Chondrocyte (in vitro differentiated cells): ENCODE measurements at regions not wholly inside any gene's neighbourhood (a gene's known extent, or its start where the extent isn't known, plus 50 kb on each side); places are given as distances from the start of the nearest gene placed in this dataset.

Experiments used
- DNase-seq: peaks from one replicate; pipeline ENCODE4 v3.0.0; 2021; ENCODE audit warnings: mixed read lengths, low spot score
- H3K27ac Mint-ChIP-seq: one replicate; pipeline ENCODE4 v1.8.0; 2021; ENCODE audit warnings: mild to moderate bottlenecking, moderate library complexity, mixed read lengths; ENCODE audit not compliant: unreplicated experiment
- H3K27me3 Mint-ChIP-seq: 2 replicates; pipeline ENCODE4 v1.8.0; 2021; ENCODE audit warnings: low read depth, mixed read lengths
- H3K36me3 Mint-ChIP-seq: 2 replicates; pipeline ENCODE4 v1.8.0; 2021; ENCODE audit warnings: low read depth, mixed read lengths
- H3K4me1 Mint-ChIP-seq: 2 replicates; pipeline ENCODE4 v1.8.0; 2021; ENCODE audit warnings: low read depth, mild to moderate bottlenecking, mixed read lengths
- H3K4me3 Mint-ChIP-seq: one replicate; pipeline ENCODE4 v1.8.0; 2021; ENCODE audit warnings: mild to moderate bottlenecking, moderate library complexity, mixed read lengths; ENCODE audit not compliant: unreplicated experiment
- H3K9me3 Mint-ChIP-seq: 2 replicates; pipeline ENCODE4 v1.8.0; 2021; ENCODE audit warnings: low read depth, mixed read lengths
- TF ChIP-seq, protein P1 (sequence below): fragments of 200-600 bp; sonication (generic); IDR thresholded peaks from 2 replicates; pipeline ENCODE4 v1.5.0; 2021; ENCODE audit warnings: antibody characterized with exemption, mild to moderate bottlenecking, moderate library complexity

GRCh38 chr1:19577036-19577435, 67.1 kb upstream of the NBL1 start:
- H3K4me3 Mint-ChIP-seq: no peak overlapping the region
- TF ChIP-seq, protein P1, sequence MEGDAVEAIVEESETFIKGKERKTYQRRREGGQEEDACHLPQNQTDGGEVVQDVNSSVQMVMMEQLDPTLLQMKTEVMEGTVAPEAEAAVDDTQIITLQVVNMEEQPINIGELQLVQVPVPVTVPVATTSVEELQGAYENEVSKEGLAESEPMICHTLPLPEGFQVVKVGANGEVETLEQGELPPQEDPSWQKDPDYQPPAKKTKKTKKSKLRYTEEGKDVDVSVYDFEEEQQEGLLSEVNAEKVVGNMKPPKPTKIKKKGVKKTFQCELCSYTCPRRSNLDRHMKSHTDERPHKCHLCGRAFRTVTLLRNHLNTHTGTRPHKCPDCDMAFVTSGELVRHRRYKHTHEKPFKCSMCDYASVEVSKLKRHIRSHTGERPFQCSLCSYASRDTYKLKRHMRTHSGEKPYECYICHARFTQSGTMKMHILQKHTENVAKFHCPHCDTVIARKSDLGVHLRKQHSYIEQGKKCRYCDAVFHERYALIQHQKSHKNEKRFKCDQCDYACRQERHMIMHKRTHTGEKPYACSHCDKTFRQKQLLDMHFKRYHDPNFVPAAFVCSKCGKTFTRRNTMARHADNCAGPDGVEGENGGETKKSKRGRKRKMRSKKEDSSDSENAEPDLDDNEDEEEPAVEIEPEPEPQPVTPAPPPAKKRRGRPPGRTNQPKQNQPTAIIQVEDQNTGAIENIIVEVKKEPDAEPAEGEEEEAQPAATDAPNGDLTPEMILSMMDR: no peak
- H3K27ac Mint-ChIP-seq: no peak overlapping the region
- H3K9me3 Mint-ChIP-seq: no peaks in the 10 kb centered on the region
- H3K27me3 Mint-ChIP-seq: peaks cover 2% of the 10 kb centered on the region
- no peak for DNase-seq
- peaks cover 1% of the 10 kb centered on the region for H3K36me3 Mint-ChIP-seq
- H3K4me1 Mint-ChIP-seq: no peaks in the 10 kb centered on the region

GRCh38 chr1:19569786-19570185, 74.3 kb upstream of the NBL1 start:
- no peaks in the 10 kb centered on the region for H3K9me3 Mint-ChIP-seq

GRCh38 chr1:19567041-19567440, 77.1 kb upstream of the NBL1 start:
- Mint-ChIP-seq H3K9me3 (no peaks in the 10 kb centered on the region), H3K4me1 (peaks cover 22% of the 10 kb centered on the region)

More at GRCh38 chr1:19569786-19570185, 74.3 kb upstream of the NBL1 start:
- H3K4me1 Mint-ChIP-seq: peaks cover 3% of the 10 kb centered on the region
- no peak overlapping the region for H3K27ac Mint-ChIP-seq
- peaks cover 5% of the 10 kb centered on the region for H3K27me3 Mint-ChIP-seq
- H3K36me3 Mint-ChIP-seq: peaks cover 2% of the 10 kb centered on the region
- TF ChIP-seq, protein P1: no peak
- no peak for DNase-seq
- H3K4me3 Mint-ChIP-seq: no peak overlapping the region

GRCh38 chr1:19564366-19564765, 79.0 kb upstream of the CAPZB start:
- no peak overlapping the region for H3K27ac Mint-ChIP-seq
- no peaks in the 10 kb centered on the region for H3K9me3 Mint-ChIP-seq
- no peak overlapping the region for H3K4me3 Mint-ChIP-seq
- no peak for DNase-seq
- peaks cover 23% of the 10 kb centered on the region for H3K4me1 Mint-ChIP-seq
- TF ChIP-seq, protein P1: no peak
- H3K36me3 Mint-ChIP-seq: no peaks in the 10 kb centered on the region
- H3K27me3 Mint-ChIP-seq: no peaks in the 10 kb centered on the region

More at GRCh38 chr1:19567041-19567440, 77.1 kb upstream of the NBL1 start:
- H3K27me3 Mint-ChIP-seq: peaks cover 5% of the 10 kb centered on the region
- TF ChIP-seq, protein P1: no peak
- no peak for DNase-seq
- peaks cover 2% of the 10 kb centered on the region for H3K36me3 Mint-ChIP-seq
- H3K4me3 Mint-ChIP-seq: no peak overlapping the region
- H3K27ac Mint-ChIP-seq: no peak overlapping the region

DNA sequence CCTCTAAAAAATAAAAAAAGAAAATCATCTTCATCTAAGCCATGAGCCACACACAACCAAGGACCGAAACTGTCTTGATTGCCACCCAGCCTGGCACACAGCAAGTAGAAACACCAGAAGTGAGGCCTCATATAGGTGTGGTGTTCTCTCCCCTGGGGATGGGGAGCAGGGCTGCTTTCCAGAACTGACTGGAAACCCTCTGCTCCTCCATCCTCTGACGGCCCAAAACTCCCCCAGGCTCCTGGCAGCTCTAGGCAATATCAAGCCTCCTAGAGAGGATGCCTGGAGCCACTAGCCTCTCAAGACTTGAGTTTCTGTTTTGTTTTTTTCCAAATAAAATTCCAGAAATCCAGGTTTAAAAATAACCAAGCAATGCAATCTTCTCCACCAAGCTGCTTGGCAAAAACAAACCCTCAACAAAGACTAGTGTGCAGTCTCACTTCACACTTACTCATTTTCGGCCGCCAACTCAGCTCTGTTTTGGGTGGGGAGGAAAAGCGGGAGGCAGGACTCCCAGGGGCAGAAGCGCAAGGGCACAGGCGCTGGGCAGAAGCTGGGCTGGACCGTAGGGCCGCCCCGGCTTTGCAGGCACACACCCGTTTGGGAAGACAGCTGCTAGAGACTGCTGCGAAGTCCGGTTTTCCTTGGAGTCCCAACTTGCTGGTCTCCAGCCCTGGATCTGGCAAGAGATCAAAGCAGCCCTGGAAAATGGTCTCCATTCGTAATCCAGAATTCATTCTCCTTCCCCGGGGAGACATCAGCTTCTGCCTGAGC, 78.2 kb upstream of the CAPZB start:
- Mint-ChIP-seq H3K36me3 (no peaks in the 10 kb centered on the region), H3K27ac (peak overlapping the region; percentile 59), H3K4me3 (no peak overlapping the region), H3K27me3 (no peaks in the 10 kb centered on the region), H3K9me3 (no peaks in the 10 kb centered on the region), H3K4me1 (peaks cover 23% of the 10 kb centered on the region)
- DNase-seq: no peak
- TF ChIP-seq, protein P1: no peak
